ENCODE measurements at regions not wholly inside any gene's neighbourhood (a gene's known extent, or its start where the extent isn't known, plus 50 kb on each side); places are given as distances from the start of the nearest gene placed in this dataset.

- TF ChIP-seq HDGF (IDR thresholded peaks at IDR 0.05; ENCODE audit: borderline replicate concordance) (no peak), L3MBTL2 (conservative IDR thresholded peaks at IDR 0.05) (no peak)
- no peak for DNase-seq (ENCODE audit: extremely low spot score)
- ChIA-PET CTCF (no interaction called here), POLR2A (no interaction called here)
Observed at GRCh38 chr5:104754311-104754995, 1191.9 kb upstream of the NUDT12 start.

- ChIA-PET CTCF (no interaction called here), POLR2A (no interaction called here)
- no peak for DNase-seq (ENCODE audit: extremely low spot score)
- TF ChIP-seq NFRKB (IDR thresholded peaks at IDR 0.05) (no peak), FOXA1 (IDR thresholded peaks at IDR 0.05) (no peak), SP1 (IDR thresholded peaks at IDR 0.05) (no peak), LEF1 (IDR thresholded peaks at IDR 0.05; ENCODE audit: borderline replicate concordance) (no peak), FOXM1 (IDR thresholded peaks at IDR 0.05; ENCODE audit: borderline replicate concordance) (no peak), BHLHE40 (IDR thresholded peaks at IDR 0.05; ENCODE audit: borderline replicate concordance) (no peak), ZNF384 (IDR thresholded peaks at IDR 0.05) (no peak), ELF4 (IDR thresholded peaks at IDR 0.05) (no peak), SUZ12 (IDR thresholded peaks at IDR 0.05) (no peak), CTBP1 (IDR thresholded peaks at IDR 0.05; ENCODE audit: borderline replicate concordance) (no peak), PKNOX1 (IDR thresholded peaks at IDR 0.05) (no peak)
Observed at GRCh38 chr5:104751969-104752368, 1189.4 kb upstream of the NUDT12 start.

- POLR2A ChIA-PET, result no interaction called here
- CTCF ChIA-PET, result no interaction called here
- no peak for DNase-seq (ENCODE audit: extremely low spot score)
- TF ChIP-seq TARDBP (IDR thresholded peaks at IDR 0.05) (no peak), ZNF384 (IDR thresholded peaks at IDR 0.05) (no peak), BHLHE40 (IDR thresholded peaks at IDR 0.05; ENCODE audit: borderline replicate concordance) (no peak), NFRKB (IDR thresholded peaks at IDR 0.05) (no peak), CTBP1 (IDR thresholded peaks at IDR 0.05; ENCODE audit: borderline replicate concordance) (no peak), ELF4 (IDR thresholded peaks at IDR 0.05) (no peak), LEF1 (IDR thresholded peaks at IDR 0.05; ENCODE audit: borderline replicate concordance) (no peak), SUZ12 (IDR thresholded peaks at IDR 0.05) (no peak), L3MBTL2 (conservative IDR thresholded peaks at IDR 0.05) (no peak), FOXA1 (IDR thresholded peaks at IDR 0.05) (no peak), SP1 (IDR thresholded peaks at IDR 0.05) (no peak), FOXK2 (IDR thresholded peaks at IDR 0.05) (no peak), PKNOX1 (IDR thresholded peaks at IDR 0.05) (no peak), FOXM1 (IDR thresholded peaks at IDR 0.05; ENCODE audit: borderline replicate concordance) (no peak), HDGF (IDR thresholded peaks at IDR 0.05; ENCODE audit: borderline replicate concordance) (no peak), ARNT (IDR thresholded peaks at IDR 0.05) (no peak)
Observed at GRCh38 chr5:104739905-104740304, 1177.3 kb upstream of the NUDT12 start.

GRCh38 chr5:104739503-104739902 is 1176.9 kb upstream of the NUDT12 start:
- CTCF ChIA-PET, result no interaction called here
- no peak for DNase-seq (ENCODE audit: extremely low spot score)
- POLR2A ChIA-PET, result no interaction called here
- TF ChIP-seq ARNT (IDR thresholded peaks at IDR 0.05) (no peak), HDGF (IDR thresholded peaks at IDR 0.05; ENCODE audit: borderline replicate concordance) (no peak), L3MBTL2 (conservative IDR thresholded peaks at IDR 0.05) (no peak), NFRKB (IDR thresholded peaks at IDR 0.05) (no peak), PKNOX1 (IDR thresholded peaks at IDR 0.05) (no peak), FOXM1 (IDR thresholded peaks at IDR 0.05; ENCODE audit: borderline replicate concordance) (no peak), SUZ12 (IDR thresholded peaks at IDR 0.05) (no peak), TARDBP (IDR thresholded peaks at IDR 0.05) (no peak), BHLHE40 (IDR thresholded peaks at IDR 0.05; ENCODE audit: borderline replicate concordance) (no peak)

- no peak for DNase-seq (ENCODE audit: extremely low spot score)
- POLR2A ChIA-PET, result no interaction called here
- TF ChIP-seq SUZ12 (IDR thresholded peaks at IDR 0.05), result no peak
- no peak for TF ChIP-seq HDGF (IDR thresholded peaks at IDR 0.05; ENCODE audit: borderline replicate concordance)
- no peak for TF ChIP-seq ZNF384 (IDR thresholded peaks at IDR 0.05)
- TF ChIP-seq PKNOX1 (IDR thresholded peaks at IDR 0.05), result no peak
- no peak for TF ChIP-seq FOXK2 (IDR thresholded peaks at IDR 0.05)
- TF ChIP-seq CTBP1 (IDR thresholded peaks at IDR 0.05; ENCODE audit: borderline replicate concordance), result no peak
- TF ChIP-seq NFRKB (IDR thresholded peaks at IDR 0.05), result no peak
- TF ChIP-seq L3MBTL2 (conservative IDR thresholded peaks at IDR 0.05), result no peak
- no peak for TF ChIP-seq ARNT (IDR thresholded peaks at IDR 0.05)
- no peak for TF ChIP-seq BHLHE40 (IDR thresholded peaks at IDR 0.05; ENCODE audit: borderline replicate concordance)
- no peak for TF ChIP-seq TARDBP (IDR thresholded peaks at IDR 0.05)
- no peak for TF ChIP-seq FOXA1 (IDR thresholded peaks at IDR 0.05)
- TF ChIP-seq SP1 (IDR thresholded peaks at IDR 0.05), result no peak
- CTCF ChIA-PET, result interaction anchor here (0.8 kb wide), 1 partner anchor 107 kb away, joined by 3 read pairs; no protein-coding TSS in a partner anchor
Observed at GRCh38 chr5:104736073-104736472, 1173.5 kb upstream of the NUDT12 start.

- no peak for DNase-seq (ENCODE audit: extremely low spot score)
- CTCF ChIA-PET, result no interaction called here
- TF ChIP-seq TARDBP (IDR thresholded peaks at IDR 0.05) (no peak), CTBP1 (IDR thresholded peaks at IDR 0.05; ENCODE audit: borderline replicate concordance) (no peak), L3MBTL2 (conservative IDR thresholded peaks at IDR 0.05) (no peak), LEF1 (IDR thresholded peaks at IDR 0.05; ENCODE audit: borderline replicate concordance) (no peak), ZNF384 (IDR thresholded peaks at IDR 0.05) (no peak), SUZ12 (IDR thresholded peaks at IDR 0.05) (no peak), SP1 (IDR thresholded peaks at IDR 0.05) (no peak), FOXA1 (IDR thresholded peaks at IDR 0.05) (no peak), ELF4 (IDR thresholded peaks at IDR 0.05) (no peak), ARNT (IDR thresholded peaks at IDR 0.05) (no peak), FOXK2 (IDR thresholded peaks at IDR 0.05) (no peak), BHLHE40 (IDR thresholded peaks at IDR 0.05; ENCODE audit: borderline replicate concordance) (no peak), PKNOX1 (IDR thresholded peaks at IDR 0.05) (no peak), NFRKB (IDR thresholded peaks at IDR 0.05) (no peak), HDGF (IDR thresholded peaks at IDR 0.05; ENCODE audit: borderline replicate concordance) (no peak), FOXM1 (IDR thresholded peaks at IDR 0.05; ENCODE audit: borderline replicate concordance) (no peak)
- POLR2A ChIA-PET, result no interaction called here
Observed at GRCh38 chr5:104734046-104734445, 1171.5 kb upstream of the NUDT12 start.

Data from HEK293T (cell line).